Ovary (tissue), 7 donors: ENCODE measurements at regions not wholly inside any gene's neighbourhood (a gene's known extent, or its start where the extent isn't known, plus 50 kb on each side); places are given as distances from the start of the nearest gene placed in this dataset.

Source experiments
- DNase-seq, 5 donors: peaks; one replicate each; pipeline ENCODE4 v3.0.0-alpha.2; 2019 to 2020
- H3K27ac ChIP-seq, 2 donors: fragments of 200-600 bp; one replicate each; pipeline versions ENCODE4 v1.5.1 to v1.8.0; 2019 to 2022
- H3K27me3 ChIP-seq: fragments of 200-600 bp; one replicate; pipeline ENCODE4 v1.8.0; 2022
- H3K36me3 ChIP-seq: fragments of 200-600 bp; sonication (generic); one replicate; pipeline ENCODE4 v1.5.1; 2019
- H3K4me1 ChIP-seq: one replicate; pipeline ENCODE4 v1.8.1; 2013; ENCODE audit warnings: mild to moderate bottlenecking, moderate library complexity; ENCODE audit not compliant: insufficient read depth
- H3K4me3 ChIP-seq: fragments of 200-600 bp; sonication (generic); one replicate; pipeline ENCODE4 v1.5.1; 2017
- H3K9me3 ChIP-seq, 2 donors: fragments of 200-600 bp in 1 of 2; sonication (generic) in 1 of 2; one replicate each; pipeline versions ENCODE4 v1.5.1 to v1.8.1; 2013 to 2019; ENCODE audit warnings: mild to moderate bottlenecking in 1 of 2, moderate library complexity in 1 of 2
- EP300 ChIP-seq: sonication (generic); formaldehyde crosslinking; IDR thresholded peaks from one replicate; pipeline ENCODE4 v1.6.1; 2017; ENCODE audit warnings: antibody characterized with exemption
- POLR2A ChIP-seq: fragments of 450-650 bp; IDR thresholded peaks from one replicate; pipeline ENCODE4 v1.6.1; 2017; ENCODE audit warnings: antibody characterized with exemption, mild to moderate bottlenecking, moderate library complexity
- WGBS, 3 donors: extraction: QIAGEN DNeasy Blood & Tissue Kit in 1 of 3; methylation state at CpG; one replicate each; pipeline versions ENCODE4 v1.1.5 to v1.1.7; 2013 to 2017; 5-methylcytosine and 5-hydroxymethylcytosine counted together
- intact Hi-C, 4 donors: fragments of 100-400 bp; cut with DNase I; formaldehyde crosslinking; loops; one replicate each; pipeline versions ENCODE4 v1.11.0 to v1.15.1; 2022 to 2023
- TF ChIP-seq, protein P1 (sequence below), 3 donors: fragments of 450-650 bp in 2 of 3; fragments of 200-600 bp in 1 of 3; IDR thresholded peaks; one replicate each; pipeline versions ENCODE4 v1.5.1 to v1.8.0; 2016 to 2022; ENCODE audit warnings: antibody characterized with exemption in 3 of 3, mild to moderate bottlenecking in 1 of 3
- donor health status: DM: no; HTN: no; CAD: no; lungs with moderate emphysema.
- donor health status: DM: no; HTN: no; CAD: no.
- donor health status: Bipolar disorder and iron deficiency.
- donor health status: DM: no; HTN: no; CAD: no.
- donor health status: DM: yes; HTN: yes; CAD: no.

DNA sequence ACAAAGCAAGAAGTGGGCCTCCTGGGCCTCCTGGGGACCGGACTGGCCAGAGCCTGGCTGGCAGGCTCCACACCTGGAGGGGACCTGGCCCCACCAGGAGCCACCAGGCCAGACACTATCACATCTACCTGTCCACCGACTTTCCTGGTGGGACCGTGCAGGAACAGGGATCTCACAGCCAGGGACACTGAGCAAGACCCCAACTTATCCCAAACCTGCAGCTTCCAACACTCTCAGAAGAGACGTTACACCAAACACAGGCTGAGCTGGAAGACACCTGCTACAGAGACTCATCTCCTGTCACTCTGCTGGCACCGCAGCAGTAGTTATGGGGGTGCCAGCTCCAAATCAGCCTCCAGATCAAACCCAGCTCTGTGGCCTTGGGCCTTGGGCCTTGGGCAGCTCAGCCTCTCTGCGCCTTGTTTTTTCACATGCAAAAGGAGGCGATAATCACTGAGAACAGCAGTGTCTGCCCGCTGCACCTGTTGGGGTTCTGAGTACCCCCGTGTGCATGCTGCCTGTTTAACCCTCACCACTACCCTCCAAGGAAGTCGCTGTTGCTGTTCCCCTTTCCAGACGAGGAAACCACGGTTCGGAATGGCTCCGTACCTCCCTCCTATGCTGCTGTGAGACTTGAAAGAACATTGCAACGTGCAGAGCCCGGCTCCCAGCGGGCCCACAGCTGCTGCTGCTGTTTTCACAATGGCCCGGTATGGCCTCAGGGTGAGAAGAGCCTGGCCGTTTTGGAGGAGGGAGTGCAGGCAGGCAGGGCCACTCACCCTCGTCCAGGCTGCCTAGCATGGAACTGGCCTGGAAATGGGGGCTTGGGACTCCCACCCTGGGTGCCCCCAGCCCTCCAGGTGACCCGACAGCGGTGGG, 69.6 kb downstream of the ADRA2C start:
- TF ChIP-seq, protein P1, sequence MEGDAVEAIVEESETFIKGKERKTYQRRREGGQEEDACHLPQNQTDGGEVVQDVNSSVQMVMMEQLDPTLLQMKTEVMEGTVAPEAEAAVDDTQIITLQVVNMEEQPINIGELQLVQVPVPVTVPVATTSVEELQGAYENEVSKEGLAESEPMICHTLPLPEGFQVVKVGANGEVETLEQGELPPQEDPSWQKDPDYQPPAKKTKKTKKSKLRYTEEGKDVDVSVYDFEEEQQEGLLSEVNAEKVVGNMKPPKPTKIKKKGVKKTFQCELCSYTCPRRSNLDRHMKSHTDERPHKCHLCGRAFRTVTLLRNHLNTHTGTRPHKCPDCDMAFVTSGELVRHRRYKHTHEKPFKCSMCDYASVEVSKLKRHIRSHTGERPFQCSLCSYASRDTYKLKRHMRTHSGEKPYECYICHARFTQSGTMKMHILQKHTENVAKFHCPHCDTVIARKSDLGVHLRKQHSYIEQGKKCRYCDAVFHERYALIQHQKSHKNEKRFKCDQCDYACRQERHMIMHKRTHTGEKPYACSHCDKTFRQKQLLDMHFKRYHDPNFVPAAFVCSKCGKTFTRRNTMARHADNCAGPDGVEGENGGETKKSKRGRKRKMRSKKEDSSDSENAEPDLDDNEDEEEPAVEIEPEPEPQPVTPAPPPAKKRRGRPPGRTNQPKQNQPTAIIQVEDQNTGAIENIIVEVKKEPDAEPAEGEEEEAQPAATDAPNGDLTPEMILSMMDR (IDR thresholded peaks at IDR 0.05), result no peak
- no peak for TF ChIP-seq EP300
- TF ChIP-seq POLR2A, result no peak
- Histone ChIP-seq H3K9me3 (no peaks in the 10 kb centered on the region), H3K27me3 (no peaks in the 10 kb centered on the region), H3K4me3 (no peak overlapping the region), H3K36me3 (no peaks in the 10 kb centered on the region), H3K4me1 (no peaks in the 10 kb centered on the region), H3K27ac (no peak overlapping the region)
- WGBS, 3 donors, result 45 to 55% (median 48%) methylated on average over 22 of the region's 22 CpGs
- DNase-seq, result no peak
- intact Hi-C loops, result no loop called here

DNA sequence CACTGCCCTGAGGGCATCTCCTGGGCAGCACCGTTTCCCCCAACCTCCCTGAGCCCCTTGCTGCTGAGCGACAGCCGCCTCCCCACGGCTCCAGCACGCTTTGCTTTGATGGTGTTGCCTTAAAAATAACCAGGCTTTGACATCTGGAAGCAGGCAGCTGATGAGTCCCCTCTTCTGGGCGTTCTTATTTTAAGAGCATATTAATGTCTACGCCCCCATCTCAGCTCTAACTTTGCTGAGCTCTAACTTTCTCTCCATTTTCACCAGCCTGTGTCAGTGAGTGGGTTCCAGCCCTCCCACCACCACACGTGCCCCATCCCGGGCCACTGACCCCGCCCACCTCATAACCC, 70.2 kb downstream of the ADRA2C start:
- WGBS, 3 donors, result 20 to 26% (median 22%) methylated on average over 10 of the region's 10 CpGs
- DNase-seq, result no peak
- Histone ChIP-seq H3K9me3 (no peaks in the 10 kb centered on the region), H3K36me3 (no peaks in the 10 kb centered on the region), H3K4me1 (no peaks in the 10 kb centered on the region), H3K4me3 (no peak overlapping the region), H3K27me3 (no peaks in the 10 kb centered on the region), H3K27ac (no peak overlapping the region)
- intact Hi-C loops, result no loop called here
- TF ChIP-seq, protein P1 (IDR thresholded peaks at IDR 0.05), result no peak
- TF ChIP-seq EP300, result no peak
- no peak for TF ChIP-seq POLR2A

DNA sequence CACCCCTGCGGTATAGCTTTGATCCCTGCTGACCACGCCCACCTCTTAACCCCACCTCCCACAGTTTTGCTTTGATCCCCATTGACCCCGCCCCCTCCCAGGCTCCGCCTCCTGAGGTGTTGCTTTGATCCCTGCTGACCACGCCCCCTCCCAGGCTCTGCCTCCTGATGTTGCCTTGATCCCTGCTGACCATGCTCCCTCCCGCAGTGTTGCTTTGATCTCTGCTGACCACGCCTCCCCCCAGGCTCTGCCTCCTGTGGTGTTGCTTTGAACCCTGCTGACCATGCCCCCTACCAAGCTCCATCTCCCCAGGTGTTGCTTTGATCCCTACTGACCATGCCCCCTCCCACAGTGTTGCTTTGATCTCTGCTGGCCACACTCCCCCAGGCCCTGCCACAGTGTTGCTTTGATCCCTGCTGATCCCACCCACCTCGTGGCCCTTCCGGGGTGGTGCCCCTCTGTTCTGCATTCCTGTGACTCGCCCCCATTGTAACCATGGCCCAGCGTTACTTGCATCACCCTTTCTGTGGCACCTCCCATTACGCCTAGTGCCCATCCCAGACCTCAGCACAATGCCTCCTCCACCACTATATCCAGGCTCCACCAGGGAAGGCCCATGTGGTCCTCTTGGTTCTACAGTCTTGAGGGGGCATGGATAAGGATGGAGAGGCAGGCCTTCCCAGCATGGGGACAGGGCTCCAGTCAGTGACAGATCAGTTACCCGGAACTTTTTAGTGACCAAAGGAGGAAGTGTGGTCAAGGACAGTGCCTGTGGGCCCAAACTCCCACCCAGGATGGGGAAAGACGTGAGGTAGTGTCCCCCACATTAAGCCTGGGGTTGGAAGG, 70.8 kb downstream of the ADRA2C start:
- no peak for DNase-seq
- Histone ChIP-seq H3K27ac (no peak overlapping the region), H3K36me3 (no peaks in the 10 kb centered on the region), H3K9me3 (no peaks in the 10 kb centered on the region), H3K4me1 (no peaks in the 10 kb centered on the region), H3K4me3 (no peak overlapping the region), H3K27me3 (no peaks in the 10 kb centered on the region)
- intact Hi-C loops, result no loop called here
- 54 to 55% (median 54%) methylated on average over 14 of the region's 14 CpGs for WGBS, 3 donors
- TF ChIP-seq EP300 (no peak), POLR2A (no peak)
- TF ChIP-seq, protein P1 (IDR thresholded peaks at IDR 0.05), result no peak

DNA sequence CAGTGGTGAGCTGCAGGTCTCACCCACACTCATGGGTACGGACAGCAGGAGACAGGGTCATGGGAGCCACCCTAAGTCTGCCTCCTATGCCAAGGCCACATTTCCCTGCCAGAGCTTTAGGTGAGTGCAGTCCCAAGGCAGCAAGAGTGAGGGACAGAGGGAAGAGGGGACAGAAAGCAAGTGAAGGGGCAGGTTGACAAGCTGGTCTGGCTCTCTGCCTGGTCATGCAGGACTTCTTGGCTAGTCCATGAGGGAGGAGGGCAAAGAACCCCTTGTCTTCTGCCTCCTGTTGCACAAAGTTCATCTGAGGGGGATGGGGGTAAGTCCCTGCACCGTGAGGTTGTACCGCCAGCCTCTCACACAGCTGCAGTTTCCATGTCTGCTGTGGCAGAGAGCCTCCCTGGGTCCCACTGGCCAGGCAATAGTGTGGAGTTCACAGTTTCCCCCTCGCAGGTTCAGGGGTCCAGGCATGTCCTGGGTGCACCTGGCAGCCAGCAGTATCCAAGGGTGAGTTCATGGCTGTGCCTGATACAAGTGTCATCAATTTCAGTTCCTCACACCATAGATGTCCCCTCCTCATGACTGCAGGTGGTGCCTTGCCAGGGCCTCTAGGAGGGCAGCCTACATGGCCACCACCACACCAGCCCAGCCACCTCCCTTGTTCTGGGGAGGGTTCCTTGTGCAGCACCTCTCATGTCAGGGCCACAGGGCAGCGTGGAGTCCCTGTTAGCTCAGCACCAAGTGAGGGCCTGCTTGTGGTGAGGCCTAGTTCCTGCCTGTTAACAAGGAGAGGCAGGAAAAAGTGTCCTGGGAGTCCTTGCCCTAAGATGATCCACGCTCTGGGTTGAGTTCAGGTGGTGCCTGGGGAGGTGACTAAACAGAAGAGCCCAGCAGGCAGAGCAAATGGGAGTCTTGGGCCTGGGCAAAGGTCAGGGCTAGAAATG, 72.5 kb downstream of the ADRA2C start:
- intact Hi-C loops, result no loop called here
- H3K9me3 ChIP-seq, result no peaks in the 10 kb centered on the region
- no peaks in the 10 kb centered on the region for H3K36me3 ChIP-seq
- TF ChIP-seq, protein P1 (IDR thresholded peaks at IDR 0.05), result no peak
- no peak for TF ChIP-seq EP300
- no peak for TF ChIP-seq POLR2A
- no peak for DNase-seq
- H3K27me3 ChIP-seq, result no peaks in the 10 kb centered on the region
- WGBS, 3 donors, result 81 to 93% (median 84%) methylated on average over 6 of the region's 6 CpGs
- no peak overlapping the region for H3K27ac ChIP-seq
- no peak overlapping the region for H3K4me3 ChIP-seq
- H3K4me1 ChIP-seq, result no peaks in the 10 kb centered on the region
